ENCODE measurements at regions not wholly inside any gene's neighbourhood (a gene's known extent, or its start where the extent isn't known, plus 50 kb on each side); places are given as distances from the start of the nearest gene placed in this dataset.

GRCh38 chrX:94058728-94059382, 384.8 kb downstream of the FAM133A start (continued):
- TF ChIP-seq, protein P1, sequence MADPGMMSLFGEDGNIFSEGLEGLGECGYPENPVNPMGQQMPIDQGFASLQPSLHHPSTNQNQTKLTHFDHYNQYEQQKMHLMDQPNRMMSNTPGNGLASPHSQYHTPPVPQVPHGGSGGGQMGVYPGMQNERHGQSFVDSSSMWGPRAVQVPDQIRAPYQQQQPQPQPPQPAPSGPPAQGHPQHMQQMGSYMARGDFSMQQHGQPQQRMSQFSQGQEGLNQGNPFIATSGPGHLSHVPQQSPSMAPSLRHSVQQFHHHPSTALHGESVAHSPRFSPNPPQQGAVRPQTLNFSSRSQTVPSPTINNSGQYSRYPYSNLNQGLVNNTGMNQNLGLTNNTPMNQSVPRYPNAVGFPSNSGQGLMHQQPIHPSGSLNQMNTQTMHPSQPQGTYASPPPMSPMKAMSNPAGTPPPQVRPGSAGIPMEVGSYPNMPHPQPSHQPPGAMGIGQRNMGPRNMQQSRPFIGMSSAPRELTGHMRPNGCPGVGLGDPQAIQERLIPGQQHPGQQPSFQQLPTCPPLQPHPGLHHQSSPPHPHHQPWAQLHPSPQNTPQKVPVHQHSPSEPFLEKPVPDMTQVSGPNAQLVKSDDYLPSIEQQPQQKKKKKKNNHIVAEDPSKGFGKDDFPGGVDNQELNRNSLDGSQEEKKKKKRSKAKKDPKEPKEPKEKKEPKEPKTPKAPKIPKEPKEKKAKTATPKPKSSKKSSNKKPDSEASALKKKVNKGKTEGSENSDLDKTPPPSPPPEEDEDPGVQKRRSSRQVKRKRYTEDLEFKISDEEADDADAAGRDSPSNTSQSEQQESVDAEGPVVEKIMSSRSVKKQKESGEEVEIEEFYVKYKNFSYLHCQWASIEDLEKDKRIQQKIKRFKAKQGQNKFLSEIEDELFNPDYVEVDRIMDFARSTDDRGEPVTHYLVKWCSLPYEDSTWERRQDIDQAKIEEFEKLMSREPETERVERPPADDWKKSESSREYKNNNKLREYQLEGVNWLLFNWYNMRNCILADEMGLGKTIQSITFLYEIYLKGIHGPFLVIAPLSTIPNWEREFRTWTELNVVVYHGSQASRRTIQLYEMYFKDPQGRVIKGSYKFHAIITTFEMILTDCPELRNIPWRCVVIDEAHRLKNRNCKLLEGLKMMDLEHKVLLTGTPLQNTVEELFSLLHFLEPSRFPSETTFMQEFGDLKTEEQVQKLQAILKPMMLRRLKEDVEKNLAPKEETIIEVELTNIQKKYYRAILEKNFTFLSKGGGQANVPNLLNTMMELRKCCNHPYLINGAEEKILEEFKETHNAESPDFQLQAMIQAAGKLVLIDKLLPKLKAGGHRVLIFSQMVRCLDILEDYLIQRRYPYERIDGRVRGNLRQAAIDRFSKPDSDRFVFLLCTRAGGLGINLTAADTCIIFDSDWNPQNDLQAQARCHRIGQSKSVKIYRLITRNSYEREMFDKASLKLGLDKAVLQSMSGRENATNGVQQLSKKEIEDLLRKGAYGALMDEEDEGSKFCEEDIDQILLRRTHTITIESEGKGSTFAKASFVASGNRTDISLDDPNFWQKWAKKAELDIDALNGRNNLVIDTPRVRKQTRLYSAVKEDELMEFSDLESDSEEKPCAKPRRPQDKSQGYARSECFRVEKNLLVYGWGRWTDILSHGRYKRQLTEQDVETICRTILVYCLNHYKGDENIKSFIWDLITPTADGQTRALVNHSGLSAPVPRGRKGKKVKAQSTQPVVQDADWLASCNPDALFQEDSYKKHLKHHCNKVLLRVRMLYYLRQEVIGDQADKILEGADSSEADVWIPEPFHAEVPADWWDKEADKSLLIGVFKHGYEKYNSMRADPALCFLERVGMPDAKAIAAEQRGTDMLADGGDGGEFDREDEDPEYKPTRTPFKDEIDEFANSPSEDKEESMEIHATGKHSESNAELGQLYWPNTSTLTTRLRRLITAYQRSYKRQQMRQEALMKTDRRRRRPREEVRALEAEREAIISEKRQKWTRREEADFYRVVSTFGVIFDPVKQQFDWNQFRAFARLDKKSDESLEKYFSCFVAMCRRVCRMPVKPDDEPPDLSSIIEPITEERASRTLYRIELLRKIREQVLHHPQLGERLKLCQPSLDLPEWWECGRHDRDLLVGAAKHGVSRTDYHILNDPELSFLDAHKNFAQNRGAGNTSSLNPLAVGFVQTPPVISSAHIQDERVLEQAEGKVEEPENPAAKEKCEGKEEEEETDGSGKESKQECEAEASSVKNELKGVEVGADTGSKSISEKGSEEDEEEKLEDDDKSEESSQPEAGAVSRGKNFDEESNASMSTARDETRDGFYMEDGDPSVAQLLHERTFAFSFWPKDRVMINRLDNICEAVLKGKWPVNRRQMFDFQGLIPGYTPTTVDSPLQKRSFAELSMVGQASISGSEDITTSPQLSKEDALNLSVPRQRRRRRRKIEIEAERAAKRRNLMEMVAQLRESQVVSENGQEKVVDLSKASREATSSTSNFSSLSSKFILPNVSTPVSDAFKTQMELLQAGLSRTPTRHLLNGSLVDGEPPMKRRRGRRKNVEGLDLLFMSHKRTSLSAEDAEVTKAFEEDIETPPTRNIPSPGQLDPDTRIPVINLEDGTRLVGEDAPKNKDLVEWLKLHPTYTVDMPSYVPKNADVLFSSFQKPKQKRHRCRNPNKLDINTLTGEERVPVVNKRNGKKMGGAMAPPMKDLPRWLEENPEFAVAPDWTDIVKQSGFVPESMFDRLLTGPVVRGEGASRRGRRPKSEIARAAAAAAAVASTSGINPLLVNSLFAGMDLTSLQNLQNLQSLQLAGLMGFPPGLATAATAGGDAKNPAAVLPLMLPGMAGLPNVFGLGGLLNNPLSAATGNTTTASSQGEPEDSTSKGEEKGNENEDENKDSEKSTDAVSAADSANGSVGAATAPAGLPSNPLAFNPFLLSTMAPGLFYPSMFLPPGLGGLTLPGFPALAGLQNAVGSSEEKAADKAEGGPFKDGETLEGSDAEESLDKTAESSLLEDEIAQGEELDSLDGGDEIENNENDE (IDR thresholded peaks at IDR 0.05; ENCODE audit: insufficient replicate concordance, low read length), result no peak

Measured in H1 (cell line).